HG03378 (cell line): ENCODE measurements at regions not wholly inside any gene's neighbourhood (a gene's known extent, or its start where the extent isn't known, plus 50 kb on each side); places are given as distances from the start of the nearest gene placed in this dataset.

Experiments used
- ATAC-seq: cut with Tn5 transposase; IDR thresholded peaks from one replicate; pipeline ENCODE4 v1.9.1; 2021; ENCODE audit warnings: mild to moderate bottlenecking, moderate library complexity; ENCODE audit not compliant: unreplicated experiment

DNA sequence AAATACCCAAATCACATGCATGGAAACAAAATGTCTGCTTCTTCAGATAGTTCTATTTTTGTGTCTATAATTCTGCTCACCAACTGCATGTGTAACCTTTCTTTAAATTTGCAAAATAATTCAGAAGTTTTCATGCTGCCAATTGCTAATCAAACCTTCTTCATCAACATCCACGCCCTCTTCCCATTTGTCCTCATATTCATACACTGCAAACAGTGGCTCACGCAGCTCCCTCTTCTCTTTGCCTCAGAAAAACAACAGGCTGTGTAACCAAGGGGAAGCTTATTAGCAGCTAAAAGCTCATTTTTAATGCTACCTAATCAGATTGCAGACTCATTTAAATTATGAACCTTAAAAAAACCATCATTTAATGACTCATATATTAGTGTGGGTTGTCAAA, 555.0 kb upstream of the EPHA7 start:
- no peak for ATAC-seq

DNA sequence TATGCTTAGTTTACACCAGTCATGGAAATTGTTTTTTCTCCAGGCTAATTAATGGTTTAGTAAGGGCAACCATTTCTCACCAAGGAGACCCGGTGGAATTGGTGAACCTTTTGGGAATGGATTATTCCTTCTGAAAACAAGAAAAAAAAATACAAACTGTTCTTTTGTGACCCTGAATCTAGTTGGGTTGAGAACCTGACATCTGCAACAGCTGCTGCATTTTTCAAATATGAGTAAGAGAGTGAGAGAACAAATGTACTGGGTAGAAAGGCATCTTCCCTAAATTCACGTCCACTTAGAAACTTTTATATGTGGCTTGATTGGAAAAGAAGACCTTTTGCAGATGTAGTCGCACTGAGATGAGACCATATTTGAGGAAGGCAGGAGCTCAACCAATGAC, 553.4 kb upstream of the EPHA7 start:
- ATAC-seq: no peak

DNA sequence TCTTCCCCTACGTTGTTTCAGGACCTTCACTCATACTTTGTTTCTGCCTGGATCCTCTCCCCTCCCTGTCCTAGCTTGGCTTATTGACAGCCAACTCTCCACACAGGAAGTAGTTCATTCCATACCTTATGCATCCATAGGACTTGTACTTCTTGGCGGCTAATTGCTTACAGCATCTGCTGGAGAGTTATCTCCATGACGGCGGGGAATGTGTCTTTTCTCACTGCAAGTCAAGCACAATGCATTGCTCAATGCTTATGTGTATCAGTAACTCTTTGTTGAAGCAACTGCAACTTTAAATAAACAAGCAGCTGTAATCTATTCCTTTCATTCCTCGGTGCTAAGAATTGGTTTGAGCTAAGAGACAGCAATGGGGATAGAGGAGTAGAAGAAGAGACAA, 551.3 kb upstream of the EPHA7 start:
- no peak for ATAC-seq

DNA sequence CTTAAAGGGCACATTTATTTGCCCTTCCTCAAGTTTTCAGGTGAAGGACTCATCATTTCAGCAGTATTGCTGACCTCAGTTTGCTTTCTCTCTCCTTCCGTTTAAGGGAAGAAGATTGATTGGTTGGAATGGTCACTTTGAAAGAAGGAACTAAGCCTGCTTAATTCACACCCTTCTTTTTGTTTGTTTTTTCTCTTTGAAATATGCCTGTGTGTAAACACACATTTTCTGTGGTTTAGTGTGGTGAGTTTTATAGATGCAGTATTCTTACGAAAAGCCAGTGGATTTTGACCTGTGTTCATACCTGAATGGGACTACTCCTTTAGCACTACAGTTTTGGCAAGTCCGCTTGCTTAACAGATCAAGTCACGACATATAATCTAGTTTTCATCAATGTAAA, 548.8 kb upstream of the EPHA7 start:
- ATAC-seq: no peak

DNA sequence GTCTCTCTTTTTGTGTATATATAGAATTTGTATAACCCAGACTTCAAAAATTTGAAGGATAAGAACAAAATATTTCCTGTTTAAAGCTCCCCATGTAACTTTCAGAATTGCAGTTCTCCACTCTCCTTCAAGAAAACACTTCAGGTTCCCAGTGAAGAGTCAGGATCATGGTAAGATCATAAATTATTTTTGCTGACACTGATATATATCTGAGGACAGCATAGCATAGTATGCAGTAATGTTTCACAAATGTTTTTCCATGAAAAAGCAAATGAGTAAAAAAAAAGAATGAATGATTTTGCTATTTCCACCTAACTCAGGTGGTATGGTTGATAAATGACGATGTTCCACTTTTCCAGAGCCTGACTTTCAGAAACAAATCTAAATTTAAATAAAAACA, 545.6 kb upstream of the EPHA7 start:
- no peak for ATAC-seq

DNA sequence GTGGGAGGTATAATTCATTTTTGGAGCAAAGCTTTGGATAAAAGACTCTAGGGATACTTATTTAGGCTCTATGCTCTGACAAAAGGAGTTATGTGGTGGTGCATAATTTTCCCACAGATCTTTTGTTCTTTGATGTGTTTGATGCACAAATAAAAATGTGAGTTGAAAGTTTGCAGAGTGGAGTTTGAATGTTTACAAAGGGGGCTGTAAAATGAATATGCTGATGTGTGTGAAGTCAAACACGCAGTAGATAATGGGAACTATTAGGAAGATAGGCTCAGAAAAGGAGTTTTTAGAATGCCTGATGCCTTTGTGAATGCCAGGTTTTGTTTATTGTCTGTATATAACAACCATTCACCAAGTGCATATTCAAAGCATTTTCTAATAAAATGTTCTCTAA, 545.0 kb upstream of the EPHA7 start:
- no peak for ATAC-seq

DNA sequence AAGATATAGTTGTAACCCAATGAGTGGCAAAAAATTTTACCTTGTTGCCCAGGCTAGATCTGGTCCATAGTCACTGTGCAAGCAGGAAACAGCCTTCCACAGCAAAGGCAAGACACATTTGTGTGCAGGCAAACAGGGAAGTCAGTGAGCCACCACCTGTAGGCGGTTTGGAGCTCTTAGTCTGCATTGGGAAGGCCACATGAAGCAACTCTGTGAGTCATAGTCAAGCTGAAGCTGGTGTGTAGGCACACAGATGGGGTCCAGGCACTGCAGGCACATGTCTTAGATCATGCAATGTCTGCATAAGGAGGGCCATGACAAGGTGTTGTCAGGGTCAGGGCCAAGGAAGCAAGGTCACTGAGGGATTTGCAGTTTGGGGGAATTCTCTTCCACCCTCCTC, 543.2 kb upstream of the EPHA7 start:
- no peak for ATAC-seq

DNA sequence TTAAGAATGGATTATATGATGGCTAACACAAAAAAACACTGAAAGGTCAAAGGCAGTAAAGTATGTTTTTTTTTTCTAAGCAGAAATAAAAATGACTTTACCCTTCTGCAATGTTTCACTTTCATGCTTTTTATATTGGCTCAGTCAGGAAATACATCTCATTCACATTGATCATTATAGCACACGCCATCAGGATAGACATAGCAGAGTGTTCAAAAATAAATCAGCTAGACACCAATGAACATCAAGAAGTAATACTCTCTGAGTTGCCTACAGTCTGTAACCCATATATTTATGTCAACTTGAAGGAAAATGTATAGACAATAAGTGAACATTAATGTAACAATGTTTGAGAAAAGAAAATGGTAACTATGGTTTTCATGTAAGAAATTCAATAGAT, 535.2 kb upstream of the EPHA7 start:
- no peak for ATAC-seq

DNA sequence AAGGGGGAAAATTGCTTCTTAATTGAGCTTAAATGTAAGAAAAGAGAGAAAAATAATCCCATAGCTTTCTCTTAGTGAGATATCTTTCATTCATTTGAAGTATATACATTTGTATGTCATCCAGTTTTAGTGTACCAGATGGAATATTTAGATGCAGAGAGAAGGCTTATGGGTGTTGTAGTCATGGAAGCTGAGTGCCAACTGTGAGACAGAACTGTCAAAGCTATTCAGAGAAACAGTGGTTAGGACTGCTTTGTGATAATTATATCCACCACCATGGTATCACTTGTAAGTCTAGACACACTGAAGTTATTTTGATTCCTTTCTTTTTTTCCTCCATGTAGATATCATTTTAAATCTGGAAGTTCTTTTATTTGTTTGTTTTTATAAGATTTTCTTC, 524.3 kb upstream of the EPHA7 start:
- no peak for ATAC-seq

DNA sequence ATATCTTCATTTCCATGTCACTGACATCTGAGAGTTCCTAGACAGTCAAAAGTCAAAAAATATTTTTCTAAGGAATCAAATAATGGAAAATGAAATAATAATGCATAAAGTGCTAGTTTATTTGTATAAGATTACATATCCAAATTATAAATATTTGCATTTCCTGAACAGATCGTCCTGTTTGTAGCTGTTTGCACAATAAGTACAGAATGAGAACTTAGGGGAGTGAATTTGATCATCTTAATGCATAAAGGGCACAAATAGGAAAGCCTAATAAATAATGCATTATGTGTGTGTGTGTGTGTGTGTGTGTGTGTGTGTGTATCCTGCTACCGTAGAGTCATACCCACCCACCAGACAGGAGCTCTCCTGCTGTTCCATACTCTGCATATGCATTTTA, 521.0 kb upstream of the EPHA7 start:
- ATAC-seq: no peak

DNA sequence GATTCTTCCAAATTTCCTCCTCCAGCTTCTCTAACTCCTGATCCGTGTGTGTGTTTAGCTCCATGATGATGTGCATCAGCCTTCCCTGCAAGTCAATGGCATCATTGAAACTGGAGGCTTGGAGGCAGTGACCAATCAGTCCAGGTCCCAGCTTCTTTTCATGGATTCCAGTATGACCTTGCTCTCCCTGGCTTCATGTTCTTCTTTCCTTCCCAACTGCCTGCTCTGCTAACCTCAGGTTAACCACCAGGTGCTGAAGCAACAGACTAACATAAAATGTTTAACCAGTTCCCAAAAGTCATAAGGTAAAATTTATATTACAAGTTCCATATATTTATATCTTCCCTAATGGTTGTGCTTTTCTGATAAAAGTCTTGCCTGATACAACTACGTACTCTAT, 512.8 kb upstream of the EPHA7 start:
- ATAC-seq: no peak

DNA sequence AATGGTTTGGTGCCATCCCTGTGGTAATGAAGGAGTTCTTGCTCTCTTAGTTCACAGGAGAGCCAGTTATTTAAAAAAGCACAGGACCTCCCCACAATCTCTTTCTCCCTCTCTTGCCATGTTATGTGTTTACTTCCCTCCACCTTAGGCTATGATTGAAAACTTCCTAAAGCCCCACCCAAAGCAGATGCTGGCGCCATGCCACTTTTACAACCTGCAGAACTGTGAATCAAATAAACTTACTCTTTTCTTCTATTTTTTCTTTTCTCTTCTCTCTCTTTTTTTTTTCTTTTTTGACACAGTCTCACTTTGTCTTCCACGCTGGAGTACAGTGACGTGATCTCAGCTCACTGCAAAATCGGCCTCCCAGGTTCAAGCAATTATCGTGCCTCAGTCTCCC, 508.4 kb upstream of the EPHA7 start:
- no peak for ATAC-seq

DNA sequence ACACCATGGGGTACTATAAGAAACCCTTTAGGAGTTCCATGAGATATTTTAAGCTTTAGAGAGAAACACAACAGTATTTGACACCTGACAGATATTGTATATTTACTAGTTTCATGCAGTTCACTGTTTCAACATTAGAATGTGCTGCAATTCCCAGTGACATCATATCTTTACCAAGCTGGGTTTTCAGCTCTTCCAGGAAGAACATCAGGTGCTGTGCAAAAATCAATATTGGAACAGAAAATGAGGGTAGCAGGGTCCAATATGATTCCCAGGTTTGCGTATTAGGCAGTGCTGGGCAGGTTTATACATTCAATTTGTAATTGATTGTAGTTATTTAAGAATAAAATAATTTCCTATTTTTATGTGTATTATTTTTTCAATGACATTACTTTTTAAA, 500.0 kb upstream of the EPHA7 start:
- no peak for ATAC-seq

DNA sequence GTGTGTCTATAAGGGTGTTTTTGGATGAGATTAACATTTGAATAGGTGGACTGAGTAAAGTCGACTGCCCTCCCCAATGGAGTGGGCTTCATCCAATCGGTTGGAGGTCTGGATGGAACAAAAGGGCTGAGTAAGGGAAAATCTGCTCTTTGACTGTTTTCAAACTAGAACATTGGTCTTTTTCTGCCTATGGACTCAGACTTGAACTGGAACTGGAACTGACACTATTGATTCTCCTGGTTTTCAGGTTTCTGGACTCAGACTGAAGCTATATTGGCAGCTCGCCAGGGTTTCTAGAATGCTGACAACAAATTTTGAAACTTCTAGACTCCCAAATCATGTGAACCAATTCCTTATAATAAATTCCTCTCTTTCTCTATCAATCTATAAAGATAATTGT, 498.9 kb upstream of the EPHA7 start:
- no peak for ATAC-seq

DNA sequence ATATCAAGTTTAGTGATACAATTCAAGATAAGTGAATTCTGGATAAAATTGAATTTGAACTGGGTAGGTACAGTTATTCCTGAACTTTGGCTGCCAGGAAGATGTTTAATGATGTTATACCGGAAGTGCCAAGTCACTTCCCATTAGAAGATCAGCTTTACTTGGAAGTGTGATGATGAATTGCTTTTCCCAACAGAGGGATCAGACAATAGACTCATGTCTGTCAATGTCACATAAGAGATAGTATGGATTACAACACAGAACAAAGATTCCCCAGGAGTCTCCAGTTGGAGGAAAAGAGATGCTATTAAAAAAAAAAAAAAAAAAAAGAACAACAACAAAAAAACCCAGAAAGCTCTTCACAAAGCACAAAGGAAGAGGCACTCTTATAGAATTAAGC, 497.9 kb upstream of the EPHA7 start:
- no peak for ATAC-seq

DNA sequence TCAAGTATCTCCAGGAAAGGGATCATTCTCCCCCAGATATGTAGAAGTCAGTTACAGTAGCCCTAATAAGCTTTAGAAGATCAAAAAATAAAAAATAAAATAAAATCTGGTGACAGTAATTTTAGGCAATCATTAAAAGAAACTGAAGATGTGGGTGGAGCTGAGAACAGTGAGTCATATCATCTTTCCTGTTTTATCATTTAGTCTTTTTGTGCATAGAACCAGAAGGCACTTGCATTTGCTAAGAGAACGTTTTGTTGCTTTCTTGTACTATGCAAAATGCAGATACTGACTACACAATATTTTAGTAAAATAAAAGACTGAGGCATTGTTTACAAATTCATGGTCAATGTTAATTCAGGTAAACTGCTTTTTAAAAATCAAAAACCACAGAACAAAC, 497.4 kb upstream of the EPHA7 start:
- ATAC-seq: no peak

DNA sequence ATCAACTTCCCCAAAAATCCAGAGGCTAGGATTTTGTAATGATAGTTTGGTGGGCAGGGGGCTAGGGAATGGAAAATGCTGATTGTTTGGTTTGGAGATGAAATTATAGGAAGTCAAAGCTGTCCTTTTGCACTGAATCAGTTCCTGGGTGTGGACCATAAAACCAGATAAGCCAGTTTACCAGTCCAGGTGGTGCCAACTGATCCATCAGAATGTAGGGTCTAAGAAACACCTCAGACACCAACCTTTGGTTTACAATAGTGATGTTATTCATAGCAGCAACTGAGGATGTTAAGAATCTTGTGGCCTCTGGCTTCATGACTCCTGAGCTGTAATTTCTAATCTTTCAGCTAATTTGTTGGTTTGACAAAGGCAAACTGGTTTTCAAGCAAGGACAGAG, 496.6 kb upstream of the EPHA7 start:
- no peak for ATAC-seq

DNA sequence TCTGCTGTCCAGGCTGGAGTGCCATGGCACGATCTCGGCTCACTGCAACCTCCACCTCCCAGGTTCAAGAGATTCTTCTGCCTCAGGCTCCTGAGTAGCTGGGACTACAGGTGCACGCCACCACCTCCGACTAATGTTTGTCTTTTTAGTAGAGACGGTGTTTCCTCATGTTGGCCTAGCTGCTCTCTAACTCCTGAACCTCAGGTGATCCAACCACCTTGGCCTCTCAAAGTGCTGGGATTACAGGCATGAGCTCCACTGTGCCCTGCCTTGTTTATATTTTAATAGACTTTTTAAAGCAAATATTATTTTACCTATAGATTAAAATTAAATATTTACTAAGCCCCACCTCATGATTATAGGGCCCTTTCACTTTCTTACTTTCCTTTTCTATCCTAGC, 483.2 kb upstream of the EPHA7 start:
- no peak for ATAC-seq

DNA sequence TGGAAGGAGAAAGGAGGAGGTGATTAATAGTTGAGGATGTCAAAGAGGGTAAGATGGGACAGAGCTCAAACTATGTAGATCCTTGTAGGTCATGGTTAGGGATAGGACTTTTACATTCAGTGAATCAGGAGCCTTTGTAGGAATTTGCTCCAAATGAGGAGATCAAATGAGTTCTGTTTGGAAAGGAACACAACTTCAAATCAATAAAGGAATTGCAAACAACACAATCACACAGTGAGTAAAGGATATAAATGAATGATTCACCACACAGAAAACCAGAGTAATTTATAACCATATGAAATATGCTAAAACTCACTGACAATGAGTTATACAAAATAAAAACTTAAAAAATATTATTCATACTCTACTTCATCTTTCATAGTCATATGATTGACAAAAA, 480.8 kb upstream of the EPHA7 start:
- ATAC-seq: no peak

DNA sequence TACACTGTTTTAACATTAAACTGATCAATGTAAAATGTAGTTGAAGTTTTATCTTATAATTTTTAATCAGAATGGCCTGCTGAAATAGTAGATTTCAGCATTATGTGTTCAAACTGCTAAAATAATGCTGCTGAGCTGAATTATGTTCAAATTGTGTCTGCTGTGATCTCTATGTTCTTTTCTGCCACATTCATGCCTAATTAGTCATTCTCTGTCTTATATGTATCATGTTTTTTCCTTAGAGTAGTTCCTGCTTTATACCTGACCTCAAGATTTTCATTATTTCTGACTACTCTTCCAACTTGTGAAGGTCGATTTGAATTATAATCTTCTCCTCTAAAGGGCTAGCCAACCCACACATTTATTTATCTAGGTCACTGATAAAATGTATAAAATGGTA, 476.7 kb upstream of the EPHA7 start:
- no peak for ATAC-seq

DNA sequence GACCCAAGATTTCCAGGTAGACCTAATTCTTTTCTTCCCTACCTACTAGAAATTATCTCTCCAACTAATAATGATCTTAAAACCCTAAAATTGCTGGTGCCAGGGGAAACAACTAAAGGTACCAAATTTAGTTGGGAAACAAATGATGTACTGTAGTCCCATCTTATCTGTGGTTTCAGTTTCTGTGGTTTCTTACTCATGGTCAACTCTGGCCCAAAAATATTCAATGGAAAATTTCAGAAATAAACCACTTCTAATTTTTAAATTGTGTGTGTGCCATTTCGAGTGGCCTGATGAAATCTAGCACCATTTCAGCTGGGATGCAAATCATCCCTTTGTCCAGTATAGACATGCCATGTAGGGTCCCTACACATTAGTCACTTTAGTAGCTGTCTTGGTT, 475.2 kb upstream of the EPHA7 start:
- no peak for ATAC-seq

DNA sequence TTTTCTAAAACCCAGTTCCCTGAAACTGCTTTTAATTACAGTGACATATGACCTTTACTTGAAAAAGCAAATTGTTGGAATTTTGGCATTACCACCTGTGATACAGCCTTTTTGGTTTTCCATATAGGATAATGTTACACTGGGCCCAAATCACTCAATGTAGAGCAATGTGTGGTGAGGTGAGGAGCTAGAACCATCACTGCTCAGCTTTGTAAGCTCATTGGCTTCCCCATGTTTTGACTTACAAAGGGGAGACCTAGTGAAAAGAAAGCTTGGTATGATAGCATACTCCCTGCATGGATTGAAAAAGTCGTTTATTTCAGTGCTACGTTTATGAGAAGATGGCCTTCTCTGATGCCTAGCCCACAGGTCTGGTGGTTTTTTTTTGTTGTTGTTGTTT, 470.4 kb upstream of the EPHA7 start:
- no peak for ATAC-seq

DNA sequence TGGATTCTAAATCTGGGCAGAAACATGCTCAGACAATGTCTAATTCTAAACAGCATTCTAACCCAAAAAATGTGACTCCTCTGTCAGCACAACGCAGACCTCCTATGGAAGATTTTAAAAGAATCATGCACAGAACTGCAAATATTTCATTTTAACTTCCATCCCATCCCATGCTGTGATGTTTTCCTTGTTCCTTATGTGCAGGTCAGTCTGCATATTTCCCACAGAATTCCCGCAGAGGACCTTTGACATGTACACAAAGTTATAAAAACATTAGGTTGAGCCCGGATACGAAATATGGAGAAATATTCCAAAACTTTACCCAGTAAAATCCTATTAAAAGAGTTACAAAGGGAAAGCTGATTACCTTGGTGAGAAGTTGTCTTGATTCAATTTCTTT, 467.1 kb upstream of the EPHA7 start:
- no peak for ATAC-seq

DNA sequence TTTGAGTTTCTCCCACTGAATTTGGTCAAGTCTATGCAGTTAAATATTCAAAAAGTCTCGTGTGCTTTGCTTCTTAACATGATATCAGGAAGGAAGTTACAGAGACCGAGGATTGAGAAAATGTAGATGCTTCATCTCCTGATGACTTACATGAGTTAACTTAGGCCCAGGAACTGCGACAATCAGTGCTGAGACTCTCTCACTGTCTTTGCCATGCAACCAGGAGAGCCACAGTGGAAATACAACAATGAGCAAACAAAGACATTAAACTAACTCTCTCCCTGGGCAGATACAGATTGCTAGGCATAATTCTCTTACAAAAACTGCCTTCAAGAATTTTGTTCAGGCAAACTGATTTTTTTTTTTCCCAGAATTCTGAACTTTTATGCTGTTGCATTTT, 440.6 kb upstream of the EPHA7 start:
- ATAC-seq: no peak
